NCI-H1417 (cell line): ENCODE measurements at regions not wholly inside any gene's neighbourhood (a gene's known extent, or its start where the extent isn't known, plus 50 kb on each side); places are given as distances from the start of the nearest gene placed in this dataset.

Source experiments
- DNase-seq, 3 experiments: peaks; one replicate each; lab custom pipeline; 2025; lab: John Stamatoyannopoulos, UW

GRCh38 chr16:51321251-51321650 lies 170.2 kb upstream of the SALL1 start:
- no peak for DNase-seq

GRCh38 chr16:51317575-51317974 lies 166.5 kb upstream of the SALL1 start:
- no peak for DNase-seq

- DNase-seq: no peak
Measured at GRCh38 chr16:51313198-51313597, 162.1 kb upstream of the SALL1 start.

- no peak for DNase-seq
Measured at GRCh38 chr16:51312363-51313150, 161.5 kb upstream of the SALL1 start.

- DNase-seq: no peak
Measured at GRCh38 chr16:51310159-51310558, 159.1 kb upstream of the SALL1 start.

- DNase-seq: no peak
Measured at GRCh38 chr16:51306886-51307595, 156.0 kb upstream of the SALL1 start.

- DNase-seq: no peak
Measured at GRCh38 chr16:51306116-51306515, 155.0 kb upstream of the SALL1 start.

GRCh38 chr16:51305337-51305736 lies 154.3 kb upstream of the SALL1 start:
- no peak for DNase-seq

- no peak for DNase-seq
Measured at GRCh38 chr16:51302042-51302441, 151.0 kb upstream of the SALL1 start.

GRCh38 chr16:51298800-51299199 lies 147.7 kb upstream of the SALL1 start:
- DNase-seq: no peak

- DNase-seq: no peak
Measured at GRCh38 chr16:51290442-51291285, 139.6 kb upstream of the SALL1 start.

- DNase-seq: no peak
Measured at GRCh38 chr16:51289336-51289735, 138.3 kb upstream of the SALL1 start.

- no peak for DNase-seq
Measured at GRCh38 chr16:51287121-51287755, 136.2 kb upstream of the SALL1 start.

GRCh38 chr16:51286272-51286671 lies 135.2 kb upstream of the SALL1 start:
- DNase-seq: no peak

GRCh38 chr16:51276336-51276735 lies 125.3 kb upstream of the SALL1 start:
- no peak for DNase-seq

- no peak for DNase-seq
Measured at GRCh38 chr16:51272420-51272819, 121.3 kb upstream of the SALL1 start.

- DNase-seq: no peak
Measured at GRCh38 chr16:51271156-51271701, 120.2 kb upstream of the SALL1 start.

- peak in 1 of 3 experiments; percentile 6 for DNase-seq
Measured at GRCh38 chr16:51268237-51268636, 117.2 kb upstream of the SALL1 start.

GRCh38 chr16:51267681-51268080 lies 116.6 kb upstream of the SALL1 start:
- no peak for DNase-seq

- no peak for DNase-seq
Measured at GRCh38 chr16:51262428-51262827, 111.4 kb upstream of the SALL1 start.

GRCh38 chr16:51261919-51262318 lies 110.8 kb upstream of the SALL1 start:
- no peak for DNase-seq
